ACC112 (cell line): ENCODE measurements at regions not wholly inside any gene's neighbourhood (a gene's known extent, or its start where the extent isn't known, plus 50 kb on each side); places are given as distances from the start of the nearest gene placed in this dataset.
A peak's percentile ranks its signal among the peaks of the same experiment; 100 is the strongest.

Source experiments
- H2AFZ ChIP-seq: fragments of 200-600 bp; sonication (generic); one replicate; pipeline ENCODE4 v1.6.0; 2017; ENCODE audit warnings: antibody characterized with exemption, low read length; ENCODE audit not compliant: unreplicated experiment
- H3K27ac ChIP-seq: fragments of 200-600 bp; sonication (generic); 2 replicates; pipeline ENCODE4 v1.5.1; 2014; ENCODE audit warnings: low read depth, mild to moderate bottlenecking, antibody characterized with exemption, low read length, moderate library complexity
- H3K27me3 ChIP-seq: fragments of 200-600 bp; sonication (generic); 2 replicates; pipeline ENCODE4 v1.6.1; 2014; ENCODE audit warnings: mild to moderate bottlenecking, antibody characterized with exemption, low read length, moderate library complexity, mixed read lengths; ENCODE audit not compliant: insufficient read depth
- H3K36me3 ChIP-seq: fragments of 200-600 bp; sonication (generic); 2 replicates; pipeline ENCODE4 v1.6.1; 2016; ENCODE audit warnings: mild to moderate bottlenecking, antibody characterized with exemption, low read length, moderate library complexity, mixed read lengths; ENCODE audit not compliant: insufficient read depth
- H3K4me1 ChIP-seq: fragments of 200-600 bp; sonication (generic); one replicate; pipeline ENCODE4 v1.6.1; 2016; ENCODE audit warnings: low read length, mixed read lengths; ENCODE audit not compliant: insufficient read depth, unreplicated experiment, control insufficient read depth
- H3K4me3 ChIP-seq: fragments of 200-600 bp; sonication (generic); 2 replicates; pipeline ENCODE4 v1.5.1; 2014; ENCODE audit warnings: mild to moderate bottlenecking, low read depth, low read length
- H3K79me2 ChIP-seq: fragments of 200-600 bp; sonication (generic); one replicate; pipeline ENCODE4 v1.6.0; 2016; ENCODE audit warnings: low read length; ENCODE audit not compliant: control insufficient read depth, unreplicated experiment, insufficient read depth

DNA sequence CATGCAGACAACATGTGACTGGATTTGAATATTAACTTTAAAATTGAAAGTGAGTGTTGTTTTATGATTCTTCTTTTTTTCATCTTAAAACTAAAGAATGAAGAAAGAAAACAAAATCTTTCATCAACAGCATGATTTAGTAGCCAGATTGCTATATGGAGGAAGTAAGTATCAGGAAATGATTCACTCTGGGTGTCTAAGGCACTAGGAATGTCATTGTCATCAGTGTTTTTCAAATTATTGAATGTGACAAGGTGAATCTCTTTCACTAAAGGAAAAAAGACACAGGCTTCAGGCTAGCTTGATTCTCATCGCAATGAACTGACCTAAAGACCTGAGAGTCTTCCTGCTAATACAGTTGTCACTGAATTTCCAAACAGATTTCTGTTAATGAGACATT lies 430.1 kb downstream of the FBXO15 start:
- H3K27ac ChIP-seq: peak overlapping the region; percentile 58
- no peak overlapping the region for H3K4me3 ChIP-seq
- peak overlapping the region; percentile 20 for H2AFZ ChIP-seq
- H3K27me3 ChIP-seq: no peaks in the 10 kb centered on the region
- H3K36me3 ChIP-seq: no peaks in the 10 kb centered on the region
- peaks cover 9% of the 10 kb centered on the region for H3K4me1 ChIP-seq
- no peaks in the 10 kb centered on the region for H3K79me2 ChIP-seq

- H3K4me1 ChIP-seq: peaks cover 9% of the 10 kb centered on the region
- no peaks in the 10 kb centered on the region for H3K79me2 ChIP-seq
- no peaks in the 10 kb centered on the region for H3K36me3 ChIP-seq
- H3K27ac ChIP-seq: no peak overlapping the region
- no peaks in the 10 kb centered on the region for H3K27me3 ChIP-seq
- H3K4me3 ChIP-seq: no peak overlapping the region
- no peak overlapping the region for H2AFZ ChIP-seq
These were observed 432.4 kb downstream of the FBXO15 start for GRCh38 chr18:73715210-73715670.

- H3K4me1 ChIP-seq: peaks cover 9% of the 10 kb centered on the region
- no peak overlapping the region for H3K27ac ChIP-seq
- no peaks in the 10 kb centered on the region for H3K36me3 ChIP-seq
- no peaks in the 10 kb centered on the region for H3K79me2 ChIP-seq
- H3K27me3 ChIP-seq: no peaks in the 10 kb centered on the region
- H2AFZ ChIP-seq: no peak overlapping the region
- H3K4me3 ChIP-seq: no peak overlapping the region
These were observed 433.2 kb downstream of the FBXO15 start for GRCh38 chr18:73714466-73714865.

GRCh38 chr18:73711256-73711655 lies 436.4 kb downstream of the FBXO15 start:
- Histone ChIP-seq H3K4me3 (no peak overlapping the region), H3K79me2 (no peaks in the 10 kb centered on the region), H3K4me1 (no peaks in the 10 kb centered on the region)

DNA sequence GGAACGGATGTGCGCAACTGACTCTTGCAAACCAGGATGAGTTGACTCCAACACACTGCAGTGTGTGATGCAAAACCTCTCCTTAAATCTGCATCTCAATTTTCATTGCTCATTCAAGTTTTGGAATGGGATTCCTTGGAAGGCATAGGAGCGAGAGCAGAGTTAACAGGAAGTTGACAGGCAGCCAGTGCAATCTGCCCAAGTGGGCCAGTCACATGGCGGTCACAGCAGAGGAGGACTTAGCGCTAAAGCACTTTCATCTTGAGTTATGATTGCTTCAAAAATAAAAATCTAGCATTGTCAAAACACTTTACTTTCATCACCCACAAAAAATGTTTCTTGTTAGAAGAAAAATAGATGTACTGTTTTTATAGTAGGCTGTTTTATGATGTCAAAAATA lies 439.0 kb downstream of the FBXO15 start:
- Histone ChIP-seq H3K36me3 (no peaks in the 10 kb centered on the region), H3K4me1 (no peaks in the 10 kb centered on the region), H3K4me3 (no peak overlapping the region), H3K79me2 (no peaks in the 10 kb centered on the region), H2AFZ (no peak overlapping the region), H3K27ac (no peak overlapping the region), H3K27me3 (no peaks in the 10 kb centered on the region)

More at GRCh38 chr18:73711256-73711655, 436.4 kb downstream of the FBXO15 start:
- Histone ChIP-seq H2AFZ (no peak overlapping the region), H3K36me3 (no peaks in the 10 kb centered on the region), H3K27ac (no peak overlapping the region), H3K27me3 (no peaks in the 10 kb centered on the region)

GRCh38 chr18:73707035-73707434 lies 440.6 kb downstream of the FBXO15 start:
- no peaks in the 10 kb centered on the region for H3K4me1 ChIP-seq
- no peak overlapping the region for H3K27ac ChIP-seq
- no peaks in the 10 kb centered on the region for H3K27me3 ChIP-seq
- H3K79me2 ChIP-seq: no peaks in the 10 kb centered on the region
- H3K4me3 ChIP-seq: no peak overlapping the region
- H2AFZ ChIP-seq: no peak overlapping the region
- H3K36me3 ChIP-seq: no peaks in the 10 kb centered on the region

GRCh38 chr18:73697353-73697752 lies 450.3 kb downstream of the FBXO15 start:
- H3K4me3 ChIP-seq: no peak overlapping the region
- H3K36me3 ChIP-seq: no peaks in the 10 kb centered on the region
- no peaks in the 10 kb centered on the region for H3K4me1 ChIP-seq
- no peaks in the 10 kb centered on the region for H3K27me3 ChIP-seq
- no peak overlapping the region for H2AFZ ChIP-seq
- no peaks in the 10 kb centered on the region for H3K79me2 ChIP-seq
- H3K27ac ChIP-seq: no peak overlapping the region

DNA sequence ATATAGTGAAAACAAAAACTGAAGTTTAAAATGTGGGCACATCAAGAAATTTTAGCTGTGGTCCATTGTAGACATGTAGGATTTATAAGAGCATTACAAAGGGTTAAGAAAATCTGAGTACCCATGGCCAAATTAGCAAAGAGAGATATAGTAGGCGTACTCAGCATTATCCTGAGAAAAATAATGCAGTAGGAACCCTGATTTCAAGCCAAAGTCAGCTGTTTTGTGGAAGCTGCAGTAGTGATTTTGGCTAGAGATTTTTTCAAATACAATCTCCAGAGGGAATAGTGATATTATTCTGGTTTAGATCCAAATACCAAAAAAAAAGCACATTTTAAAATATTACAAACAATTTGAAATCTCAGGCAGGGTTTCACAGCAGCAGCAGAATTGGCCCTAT lies 450.9 kb downstream of the FBXO15 start:
- H3K4me3 ChIP-seq: no peak overlapping the region
- peaks cover under 1% of the 10 kb centered on the region for H3K4me1 ChIP-seq
- H3K36me3 ChIP-seq: no peaks in the 10 kb centered on the region
- no peaks in the 10 kb centered on the region for H3K27me3 ChIP-seq
- no peaks in the 10 kb centered on the region for H3K79me2 ChIP-seq
- no peak overlapping the region for H3K27ac ChIP-seq
- no peak overlapping the region for H2AFZ ChIP-seq

GRCh38 chr18:73696171-73696570 lies 451.5 kb downstream of the FBXO15 start:
- H3K79me2 ChIP-seq: no peaks in the 10 kb centered on the region
- H3K27me3 ChIP-seq: no peaks in the 10 kb centered on the region
- peaks cover 5% of the 10 kb centered on the region for H3K4me1 ChIP-seq
- H3K27ac ChIP-seq: no peak overlapping the region
- no peak overlapping the region for H2AFZ ChIP-seq
- no peak overlapping the region for H3K4me3 ChIP-seq
- H3K36me3 ChIP-seq: no peaks in the 10 kb centered on the region

- Histone ChIP-seq H3K27me3 (no peaks in the 10 kb centered on the region), H3K27ac (no peak overlapping the region), H2AFZ (no peak overlapping the region), H3K36me3 (no peaks in the 10 kb centered on the region), H3K4me1 (peaks cover 28% of the 10 kb centered on the region), H3K4me3 (no peak overlapping the region), H3K79me2 (no peaks in the 10 kb centered on the region)
These were observed 454.5 kb downstream of the FBXO15 start for GRCh38 chr18:73693091-73693490.

GRCh38 chr18:73691624-73692023 lies 456.0 kb downstream of the FBXO15 start:
- Histone ChIP-seq H3K79me2 (no peaks in the 10 kb centered on the region), H3K4me3 (no peak overlapping the region), H3K27ac (peak overlapping the region; percentile 80), H3K4me1 (peaks cover 28% of the 10 kb centered on the region), H3K36me3 (no peaks in the 10 kb centered on the region), H3K27me3 (no peaks in the 10 kb centered on the region), H2AFZ (peak overlapping the region; percentile 64)
